ENCODE measurements at regions not wholly inside any gene's neighbourhood (a gene's known extent, or its start where the extent isn't known, plus 50 kb on each side); places are given as distances from the start of the nearest gene placed in this dataset.
"Not testable (repeated sequence)": the region's sequence is repeated elsewhere in the genome, so short reads cannot be mapped to it uniquely, and the experiment has no call there.

DNA sequence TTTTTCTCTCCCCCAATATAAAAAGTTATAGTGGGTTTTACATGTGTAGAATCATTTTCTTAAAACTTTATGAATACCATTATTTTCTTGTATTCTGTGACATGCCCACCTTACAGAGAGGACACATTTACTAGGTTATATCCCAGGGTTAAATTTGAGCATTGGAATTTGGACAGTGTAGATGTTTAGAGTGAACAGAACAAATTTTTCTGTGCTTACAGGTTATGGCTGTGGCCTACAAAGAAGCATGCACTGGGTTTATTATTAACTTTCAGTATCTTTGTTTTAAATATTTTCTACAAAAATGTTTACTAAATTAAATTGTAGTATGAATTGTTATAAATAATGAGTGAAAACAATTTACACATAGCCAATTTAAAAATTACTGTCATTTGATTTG is 51.3 kb upstream of the TRIM77 start:
- ATAC-seq; H3K4me1 Mint-ChIP-seq; H3K27me3 ChIP-seq (ENCODE audit: control insufficient read depth in 2 of 2, insufficient read depth in 2 of 2, low read length in 2 of 2); DNase-seq; H3K4me3 Mint-ChIP-seq; H3K4me1 ChIP-seq (ENCODE audit: control insufficient read depth in 2 of 2, insufficient read depth in 2 of 2, low read length in 2 of 2); H3K36me3 Mint-ChIP-seq; H3K4me3 ChIP-seq (ENCODE audit: low read length); H3K27ac Mint-ChIP-seq; H3K9me3 ChIP-seq (ENCODE audit: control insufficient read depth in 2 of 3, low read length in 3 of 3); intact Hi-C loops (cut with micrococcal nuclease); H3K27ac ChIP-seq (ENCODE audit: low read depth, low read length); H3K9me3 Mint-ChIP-seq; CTCF ChIA-PET; H3K36me3 ChIP-seq (ENCODE audit: control insufficient read depth in 2 of 3, insufficient read depth in 3 of 3, low read length in 3 of 3); H3K27me3 Mint-ChIP-seq; POLR2A ChIA-PET: not testable (repeated sequence)

DNA sequence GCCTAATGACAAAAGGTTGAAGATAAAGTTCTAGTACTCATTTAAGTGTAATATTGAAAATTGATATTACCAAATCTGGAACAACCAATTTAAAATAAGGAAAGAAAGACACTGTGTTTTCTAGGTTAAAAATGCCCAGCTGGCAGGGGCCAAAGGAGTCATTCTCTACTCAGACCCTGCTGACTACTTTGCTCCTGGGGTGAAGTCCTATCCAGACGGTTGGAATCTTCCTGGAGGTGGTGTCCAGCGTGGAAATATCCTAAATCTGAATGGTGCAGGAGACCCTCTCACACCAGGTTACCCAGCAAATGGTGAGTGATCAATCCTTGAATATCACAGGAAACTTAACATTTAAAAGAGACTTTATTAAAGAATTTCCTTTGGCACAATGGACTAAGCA is 50.7 kb upstream of the TRIM77 start:
- H3K27ac ChIP-seq (ENCODE audit: low read depth, low read length); H3K36me3 ChIP-seq (ENCODE audit: control insufficient read depth in 2 of 3, insufficient read depth in 3 of 3, low read length in 3 of 3); H3K27me3 ChIP-seq (ENCODE audit: control insufficient read depth in 2 of 2, insufficient read depth in 2 of 2, low read length in 2 of 2); H3K27me3 Mint-ChIP-seq; H3K9me3 Mint-ChIP-seq; H3K4me1 ChIP-seq (ENCODE audit: control insufficient read depth in 2 of 2, insufficient read depth in 2 of 2, low read length in 2 of 2); H3K9me3 ChIP-seq (ENCODE audit: control insufficient read depth in 2 of 3, low read length in 3 of 3); DNase-seq; H3K4me3 Mint-ChIP-seq; H3K4me3 ChIP-seq (ENCODE audit: low read length); H3K36me3 Mint-ChIP-seq; ATAC-seq; POLR2A ChIA-PET; H3K27ac Mint-ChIP-seq; CTCF ChIA-PET; H3K4me1 Mint-ChIP-seq; intact Hi-C loops (cut with micrococcal nuclease): not testable (repeated sequence)

DNA sequence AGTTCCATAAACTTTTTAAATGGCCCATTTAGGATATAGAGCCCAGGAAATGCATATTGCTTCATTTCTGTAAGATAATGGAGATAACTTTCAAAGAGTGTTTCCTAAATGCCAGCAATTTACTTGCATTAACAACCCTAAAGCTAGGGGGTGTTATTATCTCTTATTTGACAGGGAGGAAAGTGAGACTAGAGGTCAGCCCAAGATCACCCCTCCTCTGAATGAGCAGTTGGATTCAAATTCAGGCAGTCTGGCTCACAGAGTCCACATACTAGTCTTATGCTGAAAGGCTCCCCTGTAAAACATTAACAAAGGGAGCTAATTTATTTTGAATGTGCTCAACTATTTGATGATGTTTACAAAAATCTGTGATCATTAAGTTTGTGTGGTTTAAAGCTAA is 49.9 kb upstream of the TRIM77 start:
- Mint-ChIP-seq H3K27me3 (no peaks in the 10 kb centered on the region), H3K36me3 (no peaks in the 10 kb centered on the region), H3K4me1 (no peaks in the 10 kb centered on the region), H3K4me3 (no peak overlapping the region), H3K27ac (no peak overlapping the region), H3K9me3 (peaks cover 0 to 2% (median 0%) of the 10 kb centered on the region in 11 donors)
- no peaks in the 10 kb centered on the region for H3K9me3 ChIP-seq (ENCODE audit: control insufficient read depth in 2 of 3, low read length in 3 of 3)
- no peak overlapping the region for H3K4me3 ChIP-seq (ENCODE audit: low read length)
- ChIA-PET POLR2A (no interaction called here), CTCF (no interaction called here)
- no peaks in the 10 kb centered on the region for H3K27me3 ChIP-seq (ENCODE audit: control insufficient read depth in 2 of 2, insufficient read depth in 2 of 2, low read length in 2 of 2)
- intact Hi-C loops (cut with micrococcal nuclease): no loop called here
- no peaks in the 10 kb centered on the region for H3K4me1 ChIP-seq (ENCODE audit: control insufficient read depth in 2 of 2, insufficient read depth in 2 of 2, low read length in 2 of 2)
- H3K36me3 ChIP-seq (ENCODE audit: control insufficient read depth in 2 of 3, insufficient read depth in 3 of 3, low read length in 3 of 3): no peaks in the 10 kb centered on the region
- DNase-seq (no peak), ATAC-seq (no peak)
- H3K27ac ChIP-seq (ENCODE audit: low read depth, low read length): no peak overlapping the region
